GM12872 (cell line): ENCODE measurements at regions not wholly inside any gene's neighbourhood (a gene's known extent, or its start where the extent isn't known, plus 50 kb on each side); places are given as distances from the start of the nearest gene placed in this dataset.

Experiments used
- CTCF ChIP-seq: IDR thresholded peaks from 3 replicates; pipeline ENCODE4 v1.5.1; 2011; ENCODE audit warnings: low read depth, mild to moderate bottlenecking, low read length, moderate library complexity; ENCODE audit not compliant: insufficient read depth

- TF ChIP-seq CTCF, result no peak
Observed at GRCh38 chr1:228943436-228943835, 208.2 kb downstream of the RHOU start.

GRCh38 chr1:228944296-228944695 is 209.0 kb downstream of the RHOU start:
- no peak for TF ChIP-seq CTCF

GRCh38 chr1:228944935-228945371 is 209.7 kb downstream of the RHOU start:
- no peak for TF ChIP-seq CTCF

GRCh38 chr1:228945885-228946284 is 210.6 kb downstream of the RHOU start:
- no peak for TF ChIP-seq CTCF

- no peak for TF ChIP-seq CTCF
Observed at GRCh38 chr1:228953207-228953606, 217.9 kb downstream of the RHOU start.

- no peak for TF ChIP-seq CTCF
Observed at GRCh38 chr1:228955691-228956090, 220.4 kb downstream of the RHOU start.

- TF ChIP-seq CTCF, result no peak
Observed at GRCh38 chr1:228956864-228957263, 221.6 kb downstream of the RHOU start.

- no peak for TF ChIP-seq CTCF
Observed at GRCh38 chr1:228957535-228957934, 222.3 kb downstream of the RHOU start.
